SK-N-SH treated with all-trans-retinoic acid at 6 μM for 48 hours (cell line): ENCODE measurements at regions not wholly inside any gene's neighbourhood (a gene's known extent, or its start where the extent isn't known, plus 50 kb on each side); places are given as distances from the start of the nearest gene placed in this dataset.

ENCODE experiments used
- ATAC-seq: fragments of 200-7000 bp; cut with Tn5 transposase; 3 replicates; pipeline ENCODE4 v1.9.1; 2020; ENCODE audit warnings: mild to moderate bottlenecking, moderate library complexity
- ARNTL ChIP-seq: fragments of 450-650 bp; formaldehyde crosslinking; IDR thresholded peaks from 2 replicates; pipeline ENCODE4 v1.5.0; 2020; ENCODE audit warnings: low read depth, mild to moderate bottlenecking, moderate library complexity, borderline replicate concordance
- BACH2 ChIP-seq: fragments of 250-450 bp; sonication (Bioruptor Pico); IDR thresholded peaks from 2 replicates; pipeline ENCODE4 v1.9.0; 2021; ENCODE audit warnings: mild to moderate bottlenecking, borderline replicate concordance
- CREB5 ChIP-seq: fragments of 250-450 bp; sonication (Bioruptor Pico); IDR thresholded peaks from 2 replicates; pipeline ENCODE4 v1.5.1; 2020; ENCODE audit warnings: low read depth, mild to moderate bottlenecking, moderate library complexity
- CSRNP3 ChIP-seq: fragments of 250-450 bp; sonication (Bioruptor Pico); IDR thresholded peaks from 2 replicates; pipeline ENCODE4 v1.5.1; 2021; ENCODE audit warnings: mild to moderate bottlenecking, moderate library complexity
- ISL1 ChIP-seq: fragments of 250-450 bp; sonication (Bioruptor Pico); IDR thresholded peaks from 2 replicates; pipeline ENCODE4 v2.1.2; 2022; ENCODE audit warnings: mild to moderate bottlenecking, moderate library complexity
- OSR1 ChIP-seq: fragments of 250-450 bp; sonication (Bioruptor Pico); IDR thresholded peaks from 2 replicates; pipeline ENCODE4 v1.8.0; 2022; ENCODE audit warnings: moderate library complexity, mild to moderate bottlenecking, inconsistent platforms
- PATZ1 ChIP-seq: fragments of 250-450 bp; sonication (Bioruptor Pico); IDR thresholded peaks from 2 replicates; pipeline ENCODE4 v1.8.0; 2020; ENCODE audit warnings: mild to moderate bottlenecking, moderate library complexity, borderline replicate concordance
- POU6F1 ChIP-seq: fragments of 250-450 bp; sonication (Bioruptor Pico); IDR thresholded peaks from 2 replicates; pipeline ENCODE4 v1.8.0; 2021; ENCODE audit warnings: low read depth, mild to moderate bottlenecking, moderate library complexity, borderline replicate concordance
- PPARA ChIP-seq: fragments of 250-450 bp; sonication (Bioruptor Pico); IDR thresholded peaks from 2 replicates; pipeline ENCODE4 v1.5.0; 2020; ENCODE audit warnings: mild to moderate bottlenecking, borderline replicate concordance
- RARB ChIP-seq: fragments of 250-450 bp; sonication (Bioruptor Pico); IDR thresholded peaks from 2 replicates; pipeline ENCODE4 v1.8.0; 2021; ENCODE audit warnings: mild to moderate bottlenecking, moderate library complexity
- SNAI2 ChIP-seq: fragments of 250-450 bp; sonication (Bioruptor Pico); IDR thresholded peaks from 2 replicates; pipeline ENCODE4 v1.5.0; 2020; ENCODE audit warnings: mild to moderate bottlenecking, moderate library complexity
- TCF4 ChIP-seq: fragments of 250-450 bp; sonication (Bioruptor Pico); IDR thresholded peaks from 2 replicates; pipeline ENCODE4 v1.8.0; 2021; ENCODE audit warnings: mild to moderate bottlenecking, moderate library complexity, borderline replicate concordance
- TOX ChIP-seq: fragments of 250-450 bp; sonication (Bioruptor Pico); IDR thresholded peaks from 2 replicates; pipeline ENCODE4 v1.8.0; 2021; ENCODE audit warnings: mild to moderate bottlenecking, moderate library complexity, borderline replicate concordance
- TSHZ2 ChIP-seq: fragments of 250-450 bp; sonication (Bioruptor Pico); IDR thresholded peaks from 2 replicates; pipeline ENCODE4 v1.5.0; 2020; ENCODE audit warnings: mild to moderate bottlenecking, moderate library complexity
- ZC3H10 ChIP-seq: fragments of 250-450 bp; sonication (Bioruptor Pico); IDR thresholded peaks from 2 replicates; pipeline ENCODE4 v1.5.1; 2021; ENCODE audit warnings: mild to moderate bottlenecking, moderate library complexity
- ZFP3 ChIP-seq: fragments of 250-450 bp; sonication (Bioruptor Pico); IDR thresholded peaks from 2 replicates; pipeline ENCODE4 v1.5.0; 2020; ENCODE audit warnings: mild to moderate bottlenecking, moderate library complexity
- ZFP30 ChIP-seq: fragments of 450-650 bp; formaldehyde crosslinking; IDR thresholded peaks from 2 replicates; pipeline ENCODE4 v1.5.0; 2022; ENCODE audit warnings: mild to moderate bottlenecking, moderate library complexity
- ZNF565 ChIP-seq: fragments of 450-650 bp; formaldehyde crosslinking; conservative IDR thresholded peaks from 2 replicates; pipeline ENCODE4 v1.5.0; 2020; ENCODE audit warnings: low read depth, mild to moderate bottlenecking, moderate library complexity
- ZNF70 ChIP-seq: fragments of 450-650 bp; formaldehyde crosslinking; IDR thresholded peaks from 2 replicates; pipeline ENCODE4 v1.5.0; 2020; ENCODE audit warnings: mild to moderate bottlenecking, moderate library complexity

GRCh38 chr11:15657264-15657663 lies 542.5 kb downstream of the INSC start (continued):
- TF ChIP-seq ISL1 (CRISPR knock-in tag) (no peak), RARB (CRISPR knock-in tag) (no peak)

- TF ChIP-seq PATZ1 (CRISPR knock-in tag) (no peak), BACH2 (CRISPR knock-in tag) (no peak), TOX (CRISPR knock-in tag) (no peak), ZC3H10 (no peak), ZFP30 (CRISPR knock-in tag) (no peak), TSHZ2 (no peak), OSR1 (CRISPR knock-in tag) (no peak), POU6F1 (CRISPR knock-in tag) (no peak), CREB5 (no peak), ISL1 (CRISPR knock-in tag) (no peak), ARNTL (CRISPR knock-in tag) (no peak), ZNF70 (CRISPR knock-in tag) (no peak), SNAI2 (CRISPR knock-in tag) (no peak), TCF4 (no peak), ZNF565 (CRISPR knock-in tag) (no peak), PPARA (no peak), CSRNP3 (no peak), ZFP3 (CRISPR knock-in tag) (no peak)
Observed at GRCh38 chr11:15660496-15660895, 545.8 kb downstream of the INSC start.

GRCh38 chr11:15662285-15662684 lies 547.6 kb downstream of the INSC start:
- TF ChIP-seq ZFP30 (CRISPR knock-in tag) (no peak), SNAI2 (CRISPR knock-in tag) (no peak), TSHZ2 (no peak), OSR1 (CRISPR knock-in tag) (no peak), ARNTL (CRISPR knock-in tag) (no peak), POU6F1 (CRISPR knock-in tag) (no peak), CSRNP3 (no peak), ZNF70 (CRISPR knock-in tag) (no peak)
- ATAC-seq: no peak

More at GRCh38 chr11:15660496-15660895, 545.8 kb downstream of the INSC start:
- no peak for ATAC-seq
